KMS-11 (cell line): ENCODE measurements at regions not wholly inside any gene's neighbourhood (a gene's known extent, or its start where the extent isn't known, plus 50 kb on each side); places are given as distances from the start of the nearest gene placed in this dataset.

Experiments
- H2AFZ ChIP-seq: fragments of 200-600 bp; sonication (generic); 2 replicates; pipeline ENCODE4 v1.6.1; 2016; ENCODE audit warnings: antibody characterized with exemption, mixed run types, low read depth
- H3K27ac ChIP-seq: fragments of 200-600 bp; sonication (generic); 2 replicates; pipeline ENCODE4 v1.6.1; 2016; ENCODE audit warnings: mild to moderate bottlenecking, mixed run types
- H3K27me3 ChIP-seq: fragments of 200-600 bp; sonication (generic); 2 replicates; pipeline ENCODE4 v1.6.1; 2017; ENCODE audit warnings: mild to moderate bottlenecking, low read depth, mixed run types, moderate library complexity; ENCODE audit not compliant: insufficient read depth
- H3K36me3 ChIP-seq: fragments of 200-600 bp; sonication (generic); 2 replicates; pipeline ENCODE4 v1.6.1; 2017; ENCODE audit warnings: mild to moderate bottlenecking, mixed run types; ENCODE audit not compliant: insufficient read depth
- H3K4me1 ChIP-seq: fragments of 200-600 bp; sonication (generic); 2 replicates; pipeline ENCODE4 v1.6.1; 2016; ENCODE audit warnings: mild to moderate bottlenecking, low read depth, mixed run types; ENCODE audit not compliant: poor library complexity, severe bottlenecking
- H3K4me2 ChIP-seq: fragments of 200-600 bp; sonication (generic); 2 replicates; pipeline ENCODE4 v1.7.0; 2016; ENCODE audit warnings: mild to moderate bottlenecking, mixed run types
- H3K4me3 ChIP-seq: fragments of 200-600 bp; sonication (generic); IDR thresholded peaks from 2 replicates; pipeline ENCODE4 v1.6.1; 2017; ENCODE audit warnings: low read depth, low read length, mixed read lengths; ENCODE audit not compliant: insufficient read depth
- H3K79me2 ChIP-seq: fragments of 200-600 bp; sonication (generic); 2 replicates; pipeline ENCODE4 v1.6.1; 2016; ENCODE audit warnings: low read depth, mixed run types; ENCODE audit not compliant: insufficient read depth
- H3K9ac ChIP-seq: fragments of 200-600 bp; sonication (generic); 2 replicates; pipeline ENCODE4 v1.6.1; 2016; ENCODE audit warnings: mild to moderate bottlenecking, mixed run types
- H4K20me1 ChIP-seq: fragments of 200-600 bp; sonication (generic); 2 replicates; pipeline ENCODE4 v1.6.1; 2016; ENCODE audit warnings: mild to moderate bottlenecking, mixed run types; ENCODE audit not compliant: insufficient read depth
- CTCF ChIP-seq: fragments of 200-600 bp; sonication (generic); conservative IDR thresholded peaks from 2 replicates; pipeline ENCODE4 v1.6.1; 2017; ENCODE audit warnings: low read depth, mild to moderate bottlenecking, antibody characterized with exemption, low read length, moderate library complexity, mixed read lengths

DNA sequence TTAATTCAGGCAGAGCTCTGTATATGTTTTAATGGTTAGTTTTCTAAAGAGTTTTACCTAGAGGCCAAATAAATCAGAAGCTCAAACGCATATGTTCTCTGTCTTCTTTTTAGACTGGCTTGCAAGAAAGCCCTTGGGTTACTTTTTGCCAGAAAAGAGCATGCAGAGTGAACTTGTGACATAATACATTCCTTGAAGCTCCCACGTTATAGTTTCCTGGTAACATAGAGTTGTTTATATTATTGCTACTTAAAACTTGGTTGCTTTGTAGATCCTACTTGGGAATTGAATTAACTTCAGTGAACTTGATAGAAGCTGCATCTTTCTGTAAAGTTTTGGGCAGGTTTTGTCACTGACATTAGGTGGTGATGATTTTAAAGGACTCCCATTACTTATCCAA lies 102.9 kb downstream of the C9orf152 start:
- H2AFZ ChIP-seq = no peak overlapping the region
- no peak overlapping the region for H3K4me3 ChIP-seq
- H3K9ac ChIP-seq = no peak overlapping the region
- H3K79me2 ChIP-seq = peaks cover 83% of the 10 kb centered on the region
- H3K27ac ChIP-seq = peak overlapping the region; percentile 92; the same call in 1 of the 2 replicates
- H3K4me2 ChIP-seq = peak overlapping the region; percentile 81
- no peaks in the 10 kb centered on the region for H3K27me3 ChIP-seq
- H3K4me1 ChIP-seq = peaks cover 99% of the 10 kb centered on the region
- H3K36me3 ChIP-seq = no peaks in the 10 kb centered on the region
- no peak for TF ChIP-seq CTCF
- H4K20me1 ChIP-seq = no peaks in the 10 kb centered on the region

DNA sequence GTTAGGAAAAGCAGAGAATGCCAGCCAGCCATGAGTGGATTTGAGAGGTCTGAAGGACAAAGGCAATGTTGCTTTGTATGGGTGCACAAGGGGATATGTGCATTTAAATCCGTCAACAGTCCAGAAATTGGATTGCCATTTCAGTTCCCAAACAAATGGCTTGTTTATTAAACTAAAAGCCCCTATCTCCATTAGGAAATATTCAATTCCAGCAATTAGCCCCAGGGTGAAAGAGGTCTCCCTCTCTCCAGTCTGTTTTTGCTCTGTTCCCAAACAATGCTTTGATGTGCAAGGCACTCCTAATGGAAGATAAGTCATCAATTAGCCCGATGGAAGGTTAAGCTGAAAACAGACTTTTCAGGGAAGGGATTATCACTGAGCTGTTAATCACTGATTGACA lies 101.3 kb downstream of the C9orf152 start:
- Histone ChIP-seq H4K20me1 (peaks cover under 1% of the 10 kb centered on the region; the same call in 1 of the 2 replicates), H3K79me2 (peaks cover 86% of the 10 kb centered on the region), H3K27me3 (no peaks in the 10 kb centered on the region), H3K4me3 (no peak overlapping the region), H2AFZ (no peak overlapping the region), H3K36me3 (no peaks in the 10 kb centered on the region), H3K4me2 (peak overlapping the region; percentile 81; the same call in 1 of the 2 replicates), H3K4me1 (peaks cover 99% of the 10 kb centered on the region), H3K27ac (no peak overlapping the region), H3K9ac (no peak overlapping the region)
- no peak for TF ChIP-seq CTCF

DNA sequence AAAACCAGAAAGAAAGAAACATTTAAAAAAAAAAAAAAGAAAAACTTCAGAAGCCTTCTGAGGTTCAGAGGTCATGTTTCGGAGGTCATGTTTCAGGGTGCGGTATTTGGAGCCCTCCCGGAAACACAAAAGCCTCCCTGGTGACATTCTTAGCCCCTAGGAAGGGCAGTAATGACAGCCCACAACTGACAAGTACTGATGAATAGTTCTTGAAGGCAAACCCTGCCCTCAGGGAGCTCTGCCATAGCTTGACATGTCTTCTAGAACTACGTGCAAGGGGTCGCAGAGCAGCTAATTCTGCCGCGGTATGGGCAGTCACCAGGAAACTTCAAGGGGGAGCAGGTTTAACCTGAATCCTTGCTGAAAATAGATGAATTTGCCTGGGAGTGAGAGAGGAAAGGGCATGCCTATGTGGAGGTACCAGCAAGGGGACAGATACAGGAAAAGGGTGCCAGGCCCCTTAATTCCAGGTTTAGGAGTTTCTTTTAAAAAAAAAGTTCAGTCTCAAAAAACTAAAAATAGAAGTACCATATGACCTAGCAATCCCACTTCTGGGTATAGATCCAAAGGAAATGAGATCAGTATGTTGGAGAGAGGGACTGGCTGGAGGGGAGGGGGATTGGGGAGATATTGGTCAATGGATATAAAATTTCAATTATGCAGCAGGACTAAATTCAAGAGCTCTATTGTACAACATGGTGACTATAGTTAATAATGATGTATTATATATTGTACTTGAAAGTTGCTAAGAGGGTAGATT lies 98.4 kb downstream of the C9orf152 start:
- H3K79me2 ChIP-seq = peaks cover 99% of the 10 kb centered on the region
- no peak overlapping the region for H3K9ac ChIP-seq
- H3K4me1 ChIP-seq = peaks cover 92% of the 10 kb centered on the region
- H3K36me3 ChIP-seq = no peaks in the 10 kb centered on the region
- H4K20me1 ChIP-seq = peaks cover 10% of the 10 kb centered on the region; the same call in 1 of the 2 replicates
- H3K4me2 ChIP-seq = peak overlapping the region; percentile 61
- H3K27ac ChIP-seq = peak overlapping the region; percentile 52; the same call in 1 of the 2 replicates
- no peak for TF ChIP-seq CTCF
- no peaks in the 10 kb centered on the region for H3K27me3 ChIP-seq
- no peak overlapping the region for H3K4me3 ChIP-seq
- no peak overlapping the region for H2AFZ ChIP-seq

- peak overlapping the region; percentile 61 for H3K4me2 ChIP-seq
- no peaks in the 10 kb centered on the region for H3K27me3 ChIP-seq
- H3K4me1 ChIP-seq = peaks cover 86% of the 10 kb centered on the region
- H3K9ac ChIP-seq = no peak overlapping the region
- peaks cover 10% of the 10 kb centered on the region; the same call in 1 of the 2 replicates for H4K20me1 ChIP-seq
- H3K27ac ChIP-seq = peak overlapping the region; percentile 52; the same call in 1 of the 2 replicates
- TF ChIP-seq CTCF = no peak
- no peaks in the 10 kb centered on the region for H3K36me3 ChIP-seq
- H3K79me2 ChIP-seq = peaks cover 97% of the 10 kb centered on the region
- H2AFZ ChIP-seq = no peak overlapping the region
- no peak overlapping the region for H3K4me3 ChIP-seq
Measured at GRCh38 chr9:110110154-110110553, 97.8 kb downstream of the C9orf152 start.
